ENCODE measurements at regions not wholly inside any gene's neighbourhood (a gene's known extent, or its start where the extent isn't known, plus 50 kb on each side); places are given as distances from the start of the nearest gene placed in this dataset.

GRCh38 chr1:67575861-67576260 lies 109.1 kb upstream of the GADD45A start:
- no peaks in the 10 kb centered on the region for H3K36me3 ChIP-seq (ENCODE audit: control insufficient read depth in 1 of 2, insufficient read depth in 2 of 2, low read length in 2 of 2)
- H3K79me2 ChIP-seq (ENCODE audit: insufficient read depth, low read length) = no peaks in the 10 kb centered on the region
- POLR2A ChIA-PET = no interaction called here
- H2AFZ ChIP-seq (ENCODE audit: low read depth, low read length, poor library complexity, severe bottlenecking) = no peak overlapping the region
- RAD21 ChIA-PET (ENCODE audit: low non-redundant PET in 1 of 2, low total read pairs in 2 of 2, uncharacterized antibody in 2 of 2, unreplicated experiment in 2 of 2) = no interaction called here
- ATAC-seq (no peak), DNase-seq (ENCODE audit: low read depth, low spot score) (no peak)
- no peaks in the 10 kb centered on the region for H3K27me3 ChIP-seq (ENCODE audit: insufficient read depth, low read length)
- no TSS peak for BruUV-seq (replicated peaks)
- intact Hi-C loops (cut with micrococcal nuclease) = no loop called here
- H4K20me1 ChIP-seq (ENCODE audit: insufficient read depth) = no peaks in the 10 kb centered on the region
- no peak for TF ChIP-seq POLR2A (IDR thresholded peaks at IDR 0.05; ENCODE audit: borderline replicate concordance, extremely low read depth, insufficient read depth, insufficient read length)
- TF ChIP-seq REST (IDR thresholded peaks at IDR 0.05; ENCODE audit: low read depth) = no peak
- no peak for TF ChIP-seq POLR2AphosphoS5 (IDR thresholded peaks at IDR 0.05; ENCODE audit: low read depth, low read length)
- no peak for TF ChIP-seq CTCF (IDR thresholded peaks at IDR 0.05 in 2 of 3, conservative IDR thresholded peaks at IDR 0.05 in 1 of 3; ENCODE audit: borderline replicate concordance in 1 of 3, insufficient read depth in 1 of 3, low read depth in 2 of 3, low read length in 2 of 3)
- no peak for TF ChIP-seq ATF3 (IDR thresholded peaks at IDR 0.05)
- TF ChIP-seq SRF (IDR thresholded peaks at IDR 0.05; ENCODE audit: low read depth) = no peak
- H3K4me3 ChIP-seq (replicated peaks in 1 of 2; ENCODE audit: low read depth in 1 of 2, low read length in 2 of 2) = no peak overlapping the region
- peaks cover 0 to under 1% of the 10 kb centered on the region in 2 experiments; a peak in 1 of 4 replicates for H3K4me1 ChIP-seq (ENCODE audit: control insufficient read depth in 1 of 2, insufficient read depth in 2 of 2, low read length in 2 of 2)
- H3K9me2 ChIP-seq (ENCODE audit: insufficient read depth) = no peaks in the 10 kb centered on the region
- no peaks in the 10 kb centered on the region for H3K9me3 ChIP-seq (ENCODE audit: control insufficient read depth in 1 of 2, insufficient read depth in 1 of 2, low read depth in 1 of 2, low read length in 2 of 2)
- CTCF ChIA-PET = no interaction called here
- H3K9ac ChIP-seq (ENCODE audit: low read length) = no peak overlapping the region
- H3K27ac ChIP-seq (ENCODE audit: low read depth, low read length) = no peak overlapping the region
- H3K4me2 ChIP-seq (ENCODE audit: low read length) = no peak overlapping the region
